IPS-20b (cell line): ENCODE measurements at regions not wholly inside any gene's neighbourhood (a gene's known extent, or its start where the extent isn't known, plus 50 kb on each side); places are given as distances from the start of the nearest gene placed in this dataset.
"Not testable (repeated sequence)": the region's sequence is repeated elsewhere in the genome, so short reads cannot be mapped to it uniquely, and the experiment has no call there.

Experiments
- H3K27ac ChIP-seq: one replicate; pipeline ENCODE4 v1.5.1; 2013; ENCODE audit warnings: low read length
- H3K27me3 ChIP-seq: 2 replicates; pipeline ENCODE4 v1.6.1; 2013; ENCODE audit warnings: mild to moderate bottlenecking, low read length, inconsistent platforms; ENCODE audit not compliant: insufficient read depth
- H3K36me3 ChIP-seq: 2 replicates; pipeline ENCODE4 v1.6.1; 2013; ENCODE audit warnings: low read depth, mild to moderate bottlenecking, inconsistent platforms, low read length, moderate library complexity; ENCODE audit not compliant: insufficient read depth
- H3K4me1 ChIP-seq: 2 replicates; pipeline ENCODE4 v1.6.1; 2013; ENCODE audit warnings: mild to moderate bottlenecking, control low read depth, inconsistent platforms, low read length, moderate library complexity; ENCODE audit not compliant: insufficient read depth
- H3K4me3 ChIP-seq: 2 replicates; pipeline ENCODE4 v1.5.1; 2013; ENCODE audit warnings: mild to moderate bottlenecking, low read length, inconsistent platforms
- H3K9ac ChIP-seq: 2 replicates; pipeline ENCODE4 v1.6.1; 2013; ENCODE audit warnings: low read depth, mild to moderate bottlenecking, inconsistent platforms, low read length, moderate library complexity
- H3K9me3 ChIP-seq: 2 replicates; pipeline ENCODE4 v1.6.1; 2013; ENCODE audit warnings: mild to moderate bottlenecking, low read depth, low read length, inconsistent platforms; ENCODE audit not compliant: insufficient read depth

DNA sequence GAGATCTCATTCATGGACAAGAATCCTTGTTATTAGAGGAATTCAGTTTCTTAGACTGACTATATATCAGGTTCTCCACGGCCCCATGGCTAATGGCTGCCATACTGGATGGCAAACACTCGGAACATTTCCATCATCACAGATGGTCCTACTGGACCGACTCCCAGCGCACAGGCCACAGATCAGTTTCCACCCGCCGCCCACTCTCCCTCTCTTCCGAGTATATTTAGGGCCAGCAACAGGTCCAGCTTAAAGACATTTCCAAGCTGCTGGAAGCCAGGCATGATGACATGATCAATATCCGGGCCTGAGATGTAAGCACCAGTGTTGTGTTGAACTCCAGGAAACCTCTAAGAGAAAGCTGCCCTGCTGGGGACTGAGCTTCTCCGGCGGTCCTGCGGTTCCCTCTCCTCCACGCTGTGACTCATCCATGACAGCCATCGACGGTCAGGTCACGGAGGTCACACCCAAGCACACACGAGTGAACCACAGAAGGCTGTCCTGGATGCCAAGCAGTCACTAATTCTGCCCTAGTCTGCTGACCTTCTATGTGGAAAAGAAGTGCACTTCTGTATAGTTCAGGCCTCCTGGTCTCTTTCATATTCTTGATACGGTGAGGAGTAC lies 64.4 kb upstream of the LPCAT1 start:
- H3K27ac ChIP-seq, result not testable (repeated sequence)
- H3K36me3 ChIP-seq, result peaks cover 64% of the 10 kb centered on the region

GRCh38 chr5:1583081-1583875 lies 59.5 kb upstream of the LPCAT1 start:
- H3K9ac ChIP-seq, H3K27me3 ChIP-seq, H3K4me3 ChIP-seq, H3K27ac ChIP-seq, H3K4me1 ChIP-seq, H3K9me3 ChIP-seq: not testable (repeated sequence)
- peaks cover 71% of the 10 kb centered on the region for H3K36me3 ChIP-seq

More for the DNA sequence above, 64.4 kb upstream of the LPCAT1 start:
- not testable (repeated sequence) for H3K9ac ChIP-seq, H3K27me3 ChIP-seq, H3K4me3 ChIP-seq, H3K4me1 ChIP-seq, H3K9me3 ChIP-seq

- not testable (repeated sequence) for H3K27me3 ChIP-seq
- H3K36me3 ChIP-seq, result peaks cover 62% of the 10 kb centered on the region
Observed at GRCh38 chr5:1579389-1579788, 55.6 kb upstream of the LPCAT1 start.

GRCh38 chr5:1576851-1577250 lies 53.1 kb upstream of the LPCAT1 start:
- peaks cover 62% of the 10 kb centered on the region for H3K36me3 ChIP-seq
- H3K9me3 ChIP-seq, H3K4me1 ChIP-seq, H3K4me3 ChIP-seq, H3K9ac ChIP-seq, H3K27me3 ChIP-seq, H3K27ac ChIP-seq: not testable (repeated sequence)

More at GRCh38 chr5:1579389-1579788, 55.6 kb upstream of the LPCAT1 start:
- not testable (repeated sequence) for H3K27ac ChIP-seq, H3K4me1 ChIP-seq, H3K9ac ChIP-seq, H3K4me3 ChIP-seq, H3K9me3 ChIP-seq

- not testable (repeated sequence) for H3K4me3 ChIP-seq, H3K27me3 ChIP-seq, H3K9ac ChIP-seq, H3K9me3 ChIP-seq, H3K4me1 ChIP-seq, H3K27ac ChIP-seq
- H3K36me3 ChIP-seq, result peaks cover 62% of the 10 kb centered on the region
Observed at GRCh38 chr5:1575991-1576714, 52.4 kb upstream of the LPCAT1 start.

- Histone ChIP-seq H3K9me3 (peaks cover 15% of the 10 kb centered on the region), H3K36me3 (peaks cover 62% of the 10 kb centered on the region)
- H3K27me3 ChIP-seq, H3K27ac ChIP-seq, H3K9ac ChIP-seq, H3K4me3 ChIP-seq, H3K4me1 ChIP-seq: not testable (repeated sequence)
Observed at GRCh38 chr5:1575491-1575890, 51.7 kb upstream of the LPCAT1 start.

DNA sequence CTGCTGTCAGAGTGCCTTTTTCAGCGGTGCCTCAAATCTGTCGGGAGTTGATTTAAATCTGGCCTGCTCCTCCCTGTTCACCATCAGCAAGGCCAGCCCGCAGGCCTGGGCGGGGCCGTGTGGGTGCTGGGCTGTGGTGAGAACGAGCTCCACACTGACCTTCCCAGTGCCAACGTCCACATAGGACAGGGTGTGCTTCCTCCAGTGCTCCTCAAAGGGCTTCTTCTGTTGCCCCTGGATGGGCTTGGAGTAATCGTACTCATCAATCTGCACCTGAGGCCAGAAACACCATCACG lies 50.2 kb upstream of the LPCAT1 start:
- Histone ChIP-seq H3K36me3 (peaks cover 53% of the 10 kb centered on the region), H3K9me3 (peaks cover 19% of the 10 kb centered on the region)
- H3K9ac ChIP-seq, H3K27me3 ChIP-seq, H3K27ac ChIP-seq, H3K4me1 ChIP-seq, H3K4me3 ChIP-seq: not testable (repeated sequence)

DNA sequence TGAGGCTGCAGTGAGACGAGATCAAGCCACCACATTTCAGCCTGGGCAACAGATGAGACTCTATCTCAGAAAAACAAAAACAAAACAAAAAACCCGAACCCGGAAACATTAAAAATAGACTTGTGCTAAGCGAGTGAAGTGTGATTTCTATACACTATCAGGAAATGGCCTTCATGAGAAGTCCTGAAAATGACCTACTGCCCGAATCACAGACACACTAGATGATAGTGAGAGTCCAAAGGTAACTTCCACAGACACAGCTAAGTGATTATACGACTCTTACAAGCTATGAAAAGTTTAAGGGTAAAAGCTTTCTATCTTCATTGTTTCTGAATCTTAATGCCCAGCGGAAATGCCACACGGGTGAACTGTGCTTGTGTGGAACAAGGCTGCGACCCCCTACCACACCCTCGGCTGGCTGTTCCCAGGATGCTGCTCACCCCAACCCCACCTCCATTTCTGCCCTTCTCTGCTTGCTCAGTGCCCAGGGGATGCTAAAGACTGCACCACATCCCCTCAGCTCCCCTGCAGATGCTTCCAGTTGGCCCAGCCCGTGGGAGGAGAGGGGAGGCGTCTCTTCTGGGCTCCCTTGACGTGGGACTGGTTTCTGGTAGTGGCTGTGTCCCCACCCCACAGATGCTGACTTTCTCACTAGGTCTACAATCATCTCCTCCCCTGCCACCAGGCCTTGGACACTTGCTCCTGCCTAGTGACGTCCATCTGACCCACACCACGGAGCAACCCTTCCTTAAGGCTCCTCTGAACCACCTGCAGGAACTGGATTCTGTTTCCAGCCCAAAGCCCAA lies 49.7 kb upstream of the LPCAT1 start:
- H3K4me1 ChIP-seq, H3K9ac ChIP-seq, H3K4me3 ChIP-seq, H3K27me3 ChIP-seq, H3K27ac ChIP-seq: not testable (repeated sequence)
- H3K36me3 ChIP-seq, result peaks cover 50% of the 10 kb centered on the region
- peaks cover 16% of the 10 kb centered on the region for H3K9me3 ChIP-seq
